HL-60/S4 treated with phorbol 12-myristate 13-acetate at 8.2 ng/mL for 4 days and 3 days (cell line): ENCODE measurements at regions not wholly inside any gene's neighbourhood (a gene's known extent, or its start where the extent isn't known, plus 50 kb on each side); places are given as distances from the start of the nearest gene placed in this dataset.
"Not testable (repeated sequence)": the region's sequence is repeated elsewhere in the genome, so short reads cannot be mapped to it uniquely, and the experiment has no call there.

ENCODE experiments used
- in situ Hi-C: fragments of 300-500 bp; cut with MboI; formaldehyde crosslinking; loops from 2 replicates; pipeline ENCODE4 v1.15.0; 2022; ENCODE audit warnings: low sequenced_read_pairs

- in situ Hi-C loops, result no loop called here
Observed at GRCh38 chr15:91413142-91413541, 313.1 kb downstream of the SV2B start.

- in situ Hi-C loops, result no loop called here
Observed at GRCh38 chr15:91414124-91414523, 314.1 kb downstream of the SV2B start.

GRCh38 chr15:91415258-91415657 is 315.2 kb downstream of the SV2B start:
- in situ Hi-C loops, result not testable (repeated sequence)

GRCh38 chr15:91420689-91421088 is 320.6 kb downstream of the SV2B start:
- in situ Hi-C loops, result no loop called here

- in situ Hi-C loops, result no loop called here
Observed at GRCh38 chr15:91422797-91423196, 322.7 kb downstream of the SV2B start.

GRCh38 chr15:91424001-91424400 is 323.9 kb downstream of the SV2B start:
- in situ Hi-C loops, result no loop called here

- in situ Hi-C loops, result no loop called here
Observed at GRCh38 chr15:91426412-91426811, 326.4 kb downstream of the SV2B start.

GRCh38 chr15:91429973-91430372 is 329.9 kb downstream of the SV2B start:
- in situ Hi-C loops, result no loop called here

GRCh38 chr15:91431041-91431715 is 331.1 kb downstream of the SV2B start:
- in situ Hi-C loops, result no loop called here

GRCh38 chr15:91435113-91435512 is 335.1 kb downstream of the SV2B start:
- in situ Hi-C loops, result no loop called here

- in situ Hi-C loops, result no loop called here
Observed at GRCh38 chr15:91444656-91445055, 344.6 kb downstream of the SV2B start.

- in situ Hi-C loops, result no loop called here
Observed at GRCh38 chr15:91445695-91446228, 345.7 kb downstream of the SV2B start.

GRCh38 chr15:91447991-91448644 is 348.1 kb downstream of the SV2B start:
- in situ Hi-C loops, result no loop called here

- in situ Hi-C loops, result not testable (repeated sequence)
Observed at GRCh38 chr15:91453376-91453775, 353.3 kb downstream of the SV2B start.

- in situ Hi-C loops, result no loop called here
Observed at GRCh38 chr15:91456251-91456718, 356.2 kb downstream of the SV2B start.

- in situ Hi-C loops, result no loop called here
Observed at GRCh38 chr15:91456921-91457320, 356.9 kb downstream of the SV2B start.

GRCh38 chr15:91461377-91461776 is 361.3 kb downstream of the SV2B start:
- in situ Hi-C loops, result no loop called here

- in situ Hi-C loops, result no loop called here
Observed at GRCh38 chr15:91465086-91465485, 365.0 kb downstream of the SV2B start.

- in situ Hi-C loops, result no loop called here
Observed at GRCh38 chr15:91465696-91466095, 365.6 kb downstream of the SV2B start.

- in situ Hi-C loops, result no loop called here
Observed at GRCh38 chr15:91468871-91469580, 369.0 kb downstream of the SV2B start.
